SK-N-SH (cell line): ENCODE measurements at regions not wholly inside any gene's neighbourhood (a gene's known extent, or its start where the extent isn't known, plus 50 kb on each side); places are given as distances from the start of the nearest gene placed in this dataset.
A peak's percentile ranks its signal among the peaks of the same experiment; 100 is the strongest.

ENCODE experiments used
- CTCF ChIA-PET: fragments of 300-600, 350-600 bp; formaldehyde crosslinking; extraction: SDS; loops from one replicate; lab custom pipeline; 2021; lab: Yijun Ruan, JAX
- POLR2A ChIA-PET: fragments of 350-600 bp; sonication (Branson Sonifier 250); formaldehyde crosslinking; extraction: SDS; loops from one replicate; lab custom pipeline; 2020; ENCODE audit warnings: antibody characterized with exemption, inconsistent platforms; lab: Yijun Ruan, JAX
- DNase-seq: peaks from one replicate; pipeline ENCODE4 v3.0.0; 2012
- H2AFZ ChIP-seq: fragments of 200-600 bp; sonication (generic); 2 replicates; pipeline ENCODE4 v1.8.1; 2016; ENCODE audit warnings: antibody characterized with exemption, mild to moderate bottlenecking, low read depth
- H3F3A ChIP-seq: fragments of 200-600 bp; sonication (generic); replicated peaks from 2 replicates; pipeline ENCODE3; 2016; ENCODE audit warnings: antibody characterized with exemption, mild to moderate bottlenecking; ENCODE audit not compliant: insufficient read depth
- H3K27ac ChIP-seq, 2 experiments: fragments of 200-500 bp in 1 of 2; fragments of 200-600 bp in 1 of 2; sonication (Bioruptor generic) in 1 of 2; sonication (generic), shearing (Covaris generic) in 1 of 2; 2 replicates each; pipeline versions ENCODE4 v1.5.1 to v1.6.1; 2014 to 2016; ENCODE audit warnings: low read depth in 2 of 2, inconsistent platforms in 1 of 2, low read length in 1 of 2, mild to moderate bottlenecking in 1 of 2, mixed read lengths in 1 of 2
- H3K27me3 ChIP-seq: fragments of 200-600 bp; sonication (generic), shearing (Covaris generic); 2 replicates; pipeline ENCODE4 v1.6.1; 2016; ENCODE audit warnings: mixed run types; ENCODE audit not compliant: insufficient read depth
- H3K36me3 ChIP-seq, 2 experiments: fragments of 200-500 bp in 1 of 2; fragments of 200-600 bp in 1 of 2; sonication (Bioruptor generic) in 1 of 2; sonication (generic) in 1 of 2; replicated peaks in 1 of 2; 2 replicates each; pipeline versions ENCODE3 to v1.5.1; 2014 to 2016; ENCODE audit warnings: low read length in 1 of 2, mild to moderate bottlenecking in 1 of 2; ENCODE audit not compliant: insufficient read depth in 2 of 2, control insufficient read depth in 1 of 2
- H3K4me1 ChIP-seq, 2 experiments: fragments of 200-500 bp in 1 of 2; fragments of 200-600 bp in 1 of 2; sonication (Bioruptor generic) in 1 of 2; sonication (generic), shearing (Covaris generic) in 1 of 2; 2 replicates each; pipeline versions ENCODE4 v1.5.1 to v1.6.1; 2014 to 2016; ENCODE audit warnings: low read depth in 1 of 2, low read length in 1 of 2, mixed run types in 1 of 2; ENCODE audit not compliant: insufficient read depth in 2 of 2, control insufficient read depth in 1 of 2
- H3K4me2 ChIP-seq: fragments of 200-600 bp; sonication (generic), shearing (Covaris generic); 2 replicates; pipeline ENCODE4 v1.6.1; 2017; ENCODE audit warnings: mixed run types
- H3K4me3 ChIP-seq, 2 experiments: fragments of 200-500 bp in 1 of 2; fragments of 200-600 bp in 1 of 2; sonication (Bioruptor generic) in 1 of 2; sonication (generic), shearing (Covaris generic) in 1 of 2; 2 replicates each; pipeline versions ENCODE4 v1.5.1 to v1.8.1; 2014 to 2016; ENCODE audit warnings: low read depth in 2 of 2, inconsistent platforms in 1 of 2, low read length in 1 of 2, mild to moderate bottlenecking in 1 of 2, mixed read lengths in 1 of 2, moderate library complexity in 1 of 2
- H3K79me2 ChIP-seq: fragments of 200-600 bp; sonication (generic); 2 replicates; pipeline ENCODE4 v1.8.1; 2017; ENCODE audit warnings: mild to moderate bottlenecking; ENCODE audit not compliant: insufficient read depth
- H3K9ac ChIP-seq: fragments of 200-600 bp; sonication (generic); 2 replicates; pipeline ENCODE4 v1.6.1; 2017; ENCODE audit warnings: mixed run types
- H3K9me2 ChIP-seq: fragments of 200-600 bp; sonication (generic); 2 replicates; pipeline ENCODE4 v1.6.1; 2017; ENCODE audit warnings: mixed run types
- H3K9me3 ChIP-seq: fragments of 200-600 bp; sonication (generic); 2 replicates; pipeline ENCODE4 v1.6.1; 2017; ENCODE audit warnings: mixed run types, mild to moderate bottlenecking, moderate library complexity
- H4K20me1 ChIP-seq: fragments of 200-600 bp; sonication (generic); 2 replicates; pipeline ENCODE4 v1.6.1; 2017; ENCODE audit warnings: mild to moderate bottlenecking, mixed run types; ENCODE audit not compliant: insufficient read depth
- CTCF ChIP-seq: fragments of 200-600 bp; sonication (generic); IDR thresholded peaks from 2 replicates; pipeline ENCODE4 v1.6.1; 2017; ENCODE audit warnings: antibody characterized with exemption, mild to moderate bottlenecking, moderate library complexity
- ELF1 ChIP-seq: IDR thresholded peaks from 2 replicates; pipeline ENCODE4 v1.4.0; 2012
- EP300 ChIP-seq, 2 experiments: IDR thresholded peaks; 2 replicates each; pipeline versions ENCODE4 v1.4.0 to v1.6.1; 2012; ENCODE audit warnings: borderline replicate concordance in 1 of 2, low read depth in 1 of 2, low read length in 1 of 2
- EZH2phosphoT487 ChIP-seq: fragments of 200-600 bp; sonication (generic); IDR thresholded peaks from 2 replicates; pipeline ENCODE4 v1.6.1; 2017; ENCODE audit warnings: low read depth, mixed run types, mild to moderate bottlenecking, antibody characterized with exemption, moderate library complexity, borderline replicate concordance
- FOSL2 ChIP-seq: IDR thresholded peaks from 2 replicates; pipeline ENCODE4 v1.4.0; 2012; ENCODE audit warnings: low read depth, mild to moderate bottlenecking, moderate library complexity, borderline replicate concordance
- FOXM1 ChIP-seq: IDR thresholded peaks from 2 replicates; pipeline ENCODE4 v1.4.0; 2012; ENCODE audit warnings: low read depth, mild to moderate bottlenecking
- MEF2A ChIP-seq: IDR thresholded peaks from 2 replicates; pipeline ENCODE4 v1.4.0; 2012; ENCODE audit warnings: low read depth, borderline replicate concordance
- NFIC ChIP-seq: IDR thresholded peaks from 2 replicates; pipeline ENCODE4 v1.4.0; 2012; ENCODE audit warnings: borderline replicate concordance
- NRF1 ChIP-seq: IDR thresholded peaks from 2 replicates; pipeline ENCODE4 v1.6.1; 2012; ENCODE audit warnings: low read depth, mild to moderate bottlenecking, low read length
- RAD21 ChIP-seq: IDR thresholded peaks from 2 replicates; pipeline ENCODE4 v1.6.1; 2012; ENCODE audit warnings: mild to moderate bottlenecking, low read length
- SIN3A ChIP-seq: IDR thresholded peaks from 2 replicates; pipeline ENCODE4 v1.6.1; 2012; ENCODE audit warnings: low read depth, mild to moderate bottlenecking, low read length, moderate library complexity, borderline replicate concordance
- SMC3 ChIP-seq: IDR thresholded peaks from 2 replicates; pipeline ENCODE4 v1.6.1; 2012; ENCODE audit warnings: low read depth, low read length, improper control_type of control experiment
- TAF1 ChIP-seq: IDR thresholded peaks from 2 replicates; pipeline ENCODE4 v1.6.1; 2012; ENCODE audit warnings: low read depth, mild to moderate bottlenecking, low read length, moderate library complexity, borderline replicate concordance
- TCF12 ChIP-seq: IDR thresholded peaks from 2 replicates; pipeline ENCODE4 v1.4.0; 2012
- USF1 ChIP-seq: IDR thresholded peaks from 2 replicates; pipeline ENCODE4 v1.4.0; 2012; ENCODE audit warnings: low read depth, borderline replicate concordance
- YY1 ChIP-seq: IDR thresholded peaks from 2 replicates; pipeline ENCODE4 v1.4.0; 2012; ENCODE audit warnings: low read depth, mild to moderate bottlenecking
- WGBS: methylation state at CpG from one replicate; pipeline ENCODE4 v1.1.6; 2017; ENCODE audit warnings: low lambda C conversion rate; 5-methylcytosine and 5-hydroxymethylcytosine counted together

- H3K4me2 ChIP-seq: no peak overlapping the region
- no peak for DNase-seq
- H3F3A ChIP-seq: no peaks in the 10 kb centered on the region
- H2AFZ ChIP-seq: no peak overlapping the region
- POLR2A ChIA-PET: no interaction called here
- no peaks in the 10 kb centered on the region for H4K20me1 ChIP-seq
- H3K36me3 ChIP-seq: no peaks in the 10 kb centered on the region
- H3K4me1 ChIP-seq: peaks cover 0 to 3% of the 10 kb centered on the region in 2 experiments; a peak in 2 of 4 replicates
- no peaks in the 10 kb centered on the region for H3K27me3 ChIP-seq
- H3K4me3 ChIP-seq: no peak overlapping the region
- no peaks in the 10 kb centered on the region for H3K9me2 ChIP-seq
- CTCF ChIA-PET: no interaction called here
- no peak overlapping the region for H3K27ac ChIP-seq
- no peaks in the 10 kb centered on the region for H3K79me2 ChIP-seq
- H3K9ac ChIP-seq: no peak overlapping the region
- TF ChIP-seq FOSL2 (0 out of 2 replicates have a peak, but pooled peaks have one; percentile 9), NFIC (no peak)
- no peaks in the 10 kb centered on the region for H3K9me3 ChIP-seq
These were observed 237.4 kb upstream of the TGFBR2 start for GRCh38 chr3:30368978-30369377.

- no peak overlapping the region for H3K4me2 ChIP-seq
- H4K20me1 ChIP-seq: no peaks in the 10 kb centered on the region
- no peak overlapping the region for H3K9ac ChIP-seq
- CTCF ChIA-PET: no interaction called here
- no peaks in the 10 kb centered on the region for H3K9me2 ChIP-seq
- H3K9me3 ChIP-seq: no peaks in the 10 kb centered on the region
- no peak overlapping the region for H3K27ac ChIP-seq
- H3K79me2 ChIP-seq: no peaks in the 10 kb centered on the region
- 69% methylated on average over 5 of the region's 5 CpGs for WGBS
- H2AFZ ChIP-seq: no peak overlapping the region
- H3K4me3 ChIP-seq: no peak overlapping the region
- H3K4me1 ChIP-seq: peaks cover 0 to 3% of the 10 kb centered on the region in 2 experiments; a peak in 2 of 4 replicates
- H3K27me3 ChIP-seq: no peaks in the 10 kb centered on the region
- no peaks in the 10 kb centered on the region for H3K36me3 ChIP-seq
- no peak for TF ChIP-seq EP300 (IDR thresholded peaks at IDR 0.05; ENCODE audit: borderline replicate concordance in 1 of 2, low read depth in 1 of 2, low read length in 1 of 2)
- no peak for TF ChIP-seq YY1
- no peak for TF ChIP-seq SIN3A
- no peak for TF ChIP-seq TAF1
- no peak for TF ChIP-seq RAD21
- no peak for TF ChIP-seq CTCF
- TF ChIP-seq MEF2A: no peak
- no peak for TF ChIP-seq TCF12
- TF ChIP-seq FOXM1: no peak
- no peak for TF ChIP-seq USF1
- TF ChIP-seq SMC3: no peak
- TF ChIP-seq ELF1: no peak
- TF ChIP-seq EZH2phosphoT487: no peak
- TF ChIP-seq NFIC: no peak
- TF ChIP-seq NRF1: no peak
- TF ChIP-seq, all 33 proteins: peak for 0
- POLR2A ChIA-PET: no interaction called here
- H3F3A ChIP-seq: no peaks in the 10 kb centered on the region
- DNase-seq: no peak
These were observed 235.6 kb upstream of the TGFBR2 start for GRCh38 chr3:30370681-30371271.
